ENCODE measurements at regions not wholly inside any gene's neighbourhood (a gene's known extent, or its start where the extent isn't known, plus 50 kb on each side); places are given as distances from the start of the nearest gene placed in this dataset.

GRCh38 chr5:103821361-103821760, 258.8 kb upstream of the NUDT12 start:
- TF ChIP-seq CTCF (IDR thresholded peaks at IDR 0.05; ENCODE audit: unreplicated experiment), result no peak
- Mint-ChIP-seq H3K27me3 (ENCODE audit: unreplicated experiment) (no peaks in the 10 kb centered on the region), H3K9me3 (ENCODE audit: unreplicated experiment) (no peaks in the 10 kb centered on the region), H3K27ac (ENCODE audit: unreplicated experiment) (no peak overlapping the region), H3K4me1 (ENCODE audit: unreplicated experiment) (no peaks in the 10 kb centered on the region), H3K4me3 (ENCODE audit: unreplicated experiment) (no peak overlapping the region), H3K36me3 (ENCODE audit: low read depth, unreplicated experiment) (no peaks in the 10 kb centered on the region)
- DNase-seq (ENCODE audit: low spot score), result no peak

- H3K27ac Mint-ChIP-seq (ENCODE audit: unreplicated experiment), result no peak overlapping the region
- H3K36me3 Mint-ChIP-seq (ENCODE audit: low read depth, unreplicated experiment), result no peaks in the 10 kb centered on the region
- TF ChIP-seq CTCF (IDR thresholded peaks at IDR 0.05; ENCODE audit: unreplicated experiment), result peak; percentile 64
- H3K4me1 Mint-ChIP-seq (ENCODE audit: unreplicated experiment), result no peaks in the 10 kb centered on the region
- no peaks in the 10 kb centered on the region for H3K27me3 Mint-ChIP-seq (ENCODE audit: unreplicated experiment)
- peak; percentile 47 for DNase-seq (ENCODE audit: low spot score)
- H3K9me3 Mint-ChIP-seq (ENCODE audit: unreplicated experiment), result no peaks in the 10 kb centered on the region
- no peak overlapping the region for H3K4me3 Mint-ChIP-seq (ENCODE audit: unreplicated experiment)
Observed at GRCh38 chr5:103808464-103809106, 246.0 kb upstream of the NUDT12 start.

- TF ChIP-seq CTCF (IDR thresholded peaks at IDR 0.05; ENCODE audit: unreplicated experiment), result no peak
- DNase-seq (ENCODE audit: low spot score), result no peak
- Mint-ChIP-seq H3K4me3 (ENCODE audit: unreplicated experiment) (no peak overlapping the region), H3K27ac (ENCODE audit: unreplicated experiment) (no peak overlapping the region), H3K9me3 (ENCODE audit: unreplicated experiment) (no peaks in the 10 kb centered on the region), H3K27me3 (ENCODE audit: unreplicated experiment) (no peaks in the 10 kb centered on the region), H3K4me1 (ENCODE audit: unreplicated experiment) (no peaks in the 10 kb centered on the region), H3K36me3 (ENCODE audit: low read depth, unreplicated experiment) (no peaks in the 10 kb centered on the region)
Observed at GRCh38 chr5:103804711-103805110, 242.1 kb upstream of the NUDT12 start.

- no peaks in the 10 kb centered on the region for H3K9me3 Mint-ChIP-seq (ENCODE audit: unreplicated experiment)
- no peak for TF ChIP-seq CTCF (IDR thresholded peaks at IDR 0.05; ENCODE audit: unreplicated experiment)
- no peaks in the 10 kb centered on the region for H3K4me1 Mint-ChIP-seq (ENCODE audit: unreplicated experiment)
- no peaks in the 10 kb centered on the region for H3K27me3 Mint-ChIP-seq (ENCODE audit: unreplicated experiment)
- H3K4me3 Mint-ChIP-seq (ENCODE audit: unreplicated experiment), result no peak overlapping the region
- no peak for DNase-seq (ENCODE audit: low spot score)
- H3K36me3 Mint-ChIP-seq (ENCODE audit: low read depth, unreplicated experiment), result no peaks in the 10 kb centered on the region
- no peak overlapping the region for H3K27ac Mint-ChIP-seq (ENCODE audit: unreplicated experiment)
Observed at GRCh38 chr5:103801681-103802080, 239.1 kb upstream of the NUDT12 start.

- H3K36me3 Mint-ChIP-seq (ENCODE audit: low read depth, unreplicated experiment), result no peaks in the 10 kb centered on the region
- no peak for DNase-seq (ENCODE audit: low spot score)
- no peaks in the 10 kb centered on the region for H3K27me3 Mint-ChIP-seq (ENCODE audit: unreplicated experiment)
- H3K4me1 Mint-ChIP-seq (ENCODE audit: unreplicated experiment), result no peaks in the 10 kb centered on the region
- no peak for TF ChIP-seq CTCF (IDR thresholded peaks at IDR 0.05; ENCODE audit: unreplicated experiment)
- no peak overlapping the region for H3K27ac Mint-ChIP-seq (ENCODE audit: unreplicated experiment)
- H3K9me3 Mint-ChIP-seq (ENCODE audit: unreplicated experiment), result no peaks in the 10 kb centered on the region
- no peak overlapping the region for H3K4me3 Mint-ChIP-seq (ENCODE audit: unreplicated experiment)
Observed at GRCh38 chr5:103800741-103801495, 238.3 kb upstream of the NUDT12 start.

Measured in endothelial cell (in vitro differentiated cells).